HG03139 (cell line): ENCODE measurements at regions not wholly inside any gene's neighbourhood (a gene's known extent, or its start where the extent isn't known, plus 50 kb on each side); places are given as distances from the start of the nearest gene placed in this dataset.
"Not testable (repeated sequence)": the region's sequence is repeated elsewhere in the genome, so short reads cannot be mapped to it uniquely, and the experiment has no call there.

Source experiments
- ATAC-seq: cut with Tn5 transposase; IDR thresholded peaks from one replicate; pipeline ENCODE4 v1.9.1; 2021; ENCODE audit not compliant: unreplicated experiment

GRCh38 chr6:134619789-134620188 is 301.9 kb upstream of the SGK1 start:
- no peak for ATAC-seq

GRCh38 chr6:134619077-134619476 is 301.2 kb upstream of the SGK1 start:
- ATAC-seq = no peak

GRCh38 chr6:134614606-134615485 is 296.9 kb upstream of the SGK1 start:
- no peak for ATAC-seq

- ATAC-seq = not testable (repeated sequence)
Measured at GRCh38 chr6:134612128-134612527, 294.2 kb upstream of the SGK1 start.

GRCh38 chr6:134610411-134610810 is 292.5 kb upstream of the SGK1 start:
- no peak for ATAC-seq

- ATAC-seq = no peak
Measured at GRCh38 chr6:134609716-134610261, 291.9 kb upstream of the SGK1 start.

GRCh38 chr6:134607411-134607810 is 289.5 kb upstream of the SGK1 start:
- no peak for ATAC-seq

- no peak for ATAC-seq
Measured at GRCh38 chr6:134605034-134605433, 287.1 kb upstream of the SGK1 start.

- no peak for ATAC-seq
Measured at GRCh38 chr6:134604014-134604676, 286.2 kb upstream of the SGK1 start.

GRCh38 chr6:134603561-134603960 is 285.6 kb upstream of the SGK1 start:
- ATAC-seq = no peak

GRCh38 chr6:134602123-134602522 is 284.2 kb upstream of the SGK1 start:
- ATAC-seq = no peak

GRCh38 chr6:134600671-134601070 is 282.8 kb upstream of the SGK1 start:
- no peak for ATAC-seq

GRCh38 chr6:134599079-134599478 is 281.2 kb upstream of the SGK1 start:
- no peak for ATAC-seq

GRCh38 chr6:134596191-134596590 is 278.3 kb upstream of the SGK1 start:
- ATAC-seq = no peak

- ATAC-seq = no peak
Measured at GRCh38 chr6:134594881-134595280, 277.0 kb upstream of the SGK1 start.

GRCh38 chr6:134593887-134594286 is 276.0 kb upstream of the SGK1 start:
- no peak for ATAC-seq

- no peak for ATAC-seq
Measured at GRCh38 chr6:134593442-134593841, 275.5 kb upstream of the SGK1 start.

GRCh38 chr6:134593024-134593423 is 275.1 kb upstream of the SGK1 start:
- ATAC-seq = no peak

GRCh38 chr6:134590449-134590848 is 272.5 kb upstream of the SGK1 start:
- ATAC-seq = no peak

- no peak for ATAC-seq
Measured at GRCh38 chr6:134590004-134590403, 272.1 kb upstream of the SGK1 start.

- no peak for ATAC-seq
Measured at GRCh38 chr6:134589512-134589911, 271.6 kb upstream of the SGK1 start.

- ATAC-seq = no peak
Measured at GRCh38 chr6:134588267-134588666, 270.4 kb upstream of the SGK1 start.
